Fibroblast of villous mesenchyme (primary cell): ENCODE measurements at regions not wholly inside any gene's neighbourhood (a gene's known extent, or its start where the extent isn't known, plus 50 kb on each side); places are given as distances from the start of the nearest gene placed in this dataset.
A peak's percentile ranks its signal among the peaks of the same experiment; 100 is the strongest.

Experiments used
- DNase-seq: peaks from one replicate; pipeline ENCODE4 v3.0.0-alpha.2; 2010; ENCODE audit warnings: low read depth
- H3K4me3 ChIP-seq: 2 replicates; pipeline ENCODE4 v1.5.1; 2011; ENCODE audit warnings: low read depth, mild to moderate bottlenecking, low read length
- TF ChIP-seq, protein P1 (sequence below): IDR thresholded peaks from 2 replicates; pipeline ENCODE4 v1.5.1; 2012; ENCODE audit warnings: low read depth, mild to moderate bottlenecking, low read length; ENCODE audit not compliant: insufficient read depth

DNA sequence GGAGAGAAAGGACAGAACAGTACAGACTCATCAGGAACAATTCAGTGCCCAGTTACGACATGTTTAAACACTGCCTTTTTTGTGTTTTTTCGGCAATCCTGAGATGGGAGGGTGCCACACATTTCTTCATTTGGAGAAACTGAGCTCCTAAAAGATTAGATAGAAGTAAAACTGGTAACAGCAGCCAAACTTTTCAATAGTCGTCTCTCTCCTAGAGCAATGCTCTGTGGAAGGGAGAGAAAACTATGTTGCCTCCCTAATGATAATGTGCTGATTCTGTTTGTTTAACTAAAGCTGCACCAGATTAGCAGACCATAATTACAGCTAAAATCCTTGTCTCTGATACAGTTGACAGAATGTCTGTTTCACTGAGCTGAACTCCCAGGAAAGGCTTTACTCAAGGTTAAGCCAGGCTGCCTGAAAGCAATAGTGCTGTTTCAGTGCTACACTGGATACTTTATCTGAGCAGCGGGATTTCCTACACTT lies 76.2 kb upstream of the CXADR start:
- DNase-seq, result peak; percentile 58
- H3K4me3 ChIP-seq, result no peak overlapping the region
- TF ChIP-seq, protein P1, sequence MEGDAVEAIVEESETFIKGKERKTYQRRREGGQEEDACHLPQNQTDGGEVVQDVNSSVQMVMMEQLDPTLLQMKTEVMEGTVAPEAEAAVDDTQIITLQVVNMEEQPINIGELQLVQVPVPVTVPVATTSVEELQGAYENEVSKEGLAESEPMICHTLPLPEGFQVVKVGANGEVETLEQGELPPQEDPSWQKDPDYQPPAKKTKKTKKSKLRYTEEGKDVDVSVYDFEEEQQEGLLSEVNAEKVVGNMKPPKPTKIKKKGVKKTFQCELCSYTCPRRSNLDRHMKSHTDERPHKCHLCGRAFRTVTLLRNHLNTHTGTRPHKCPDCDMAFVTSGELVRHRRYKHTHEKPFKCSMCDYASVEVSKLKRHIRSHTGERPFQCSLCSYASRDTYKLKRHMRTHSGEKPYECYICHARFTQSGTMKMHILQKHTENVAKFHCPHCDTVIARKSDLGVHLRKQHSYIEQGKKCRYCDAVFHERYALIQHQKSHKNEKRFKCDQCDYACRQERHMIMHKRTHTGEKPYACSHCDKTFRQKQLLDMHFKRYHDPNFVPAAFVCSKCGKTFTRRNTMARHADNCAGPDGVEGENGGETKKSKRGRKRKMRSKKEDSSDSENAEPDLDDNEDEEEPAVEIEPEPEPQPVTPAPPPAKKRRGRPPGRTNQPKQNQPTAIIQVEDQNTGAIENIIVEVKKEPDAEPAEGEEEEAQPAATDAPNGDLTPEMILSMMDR, result no peak

DNA sequence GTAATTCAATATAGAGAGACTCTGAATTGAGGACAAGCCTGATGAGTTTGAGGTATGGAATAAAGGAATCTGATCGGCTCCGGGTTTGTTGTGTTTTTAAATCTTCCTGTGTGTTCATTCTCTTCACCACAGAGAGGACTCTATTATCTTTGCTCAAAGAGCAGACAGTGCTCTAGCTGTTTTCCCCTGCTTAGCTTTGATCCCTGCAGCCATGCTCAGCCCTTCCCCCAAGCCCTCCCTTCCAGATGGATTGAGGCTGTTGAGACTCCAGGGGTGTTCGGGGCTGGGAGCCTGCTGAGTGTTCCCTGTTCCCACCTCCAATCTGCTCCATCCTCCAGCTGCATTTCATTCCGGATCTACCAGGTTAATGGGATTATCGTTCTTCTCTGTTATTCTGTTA lies 74.2 kb upstream of the CXADR start:
- no peak overlapping the region for H3K4me3 ChIP-seq
- no peak for DNase-seq
- TF ChIP-seq, protein P1, result no peak

DNA sequence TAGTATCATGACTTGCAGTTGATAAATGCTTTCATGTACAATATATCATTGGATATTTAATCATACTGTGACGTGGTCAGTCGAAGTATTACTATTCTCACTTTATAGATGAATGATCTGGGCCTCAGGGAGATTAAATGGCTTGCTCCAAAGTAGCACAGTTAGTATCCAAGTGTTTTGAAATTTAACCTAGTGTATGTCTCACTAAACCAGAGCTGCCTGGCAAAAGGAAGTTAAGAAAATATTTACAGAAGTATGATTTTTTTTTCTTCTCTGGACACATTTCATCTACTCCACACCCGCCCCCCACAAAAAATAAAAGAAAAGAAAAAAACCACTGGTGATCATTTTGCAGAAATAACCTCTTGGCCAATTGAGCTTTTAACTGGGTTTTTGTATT lies 71.9 kb upstream of the CXADR start:
- no peak for DNase-seq
- TF ChIP-seq, protein P1, result no peak
- H3K4me3 ChIP-seq, result no peak overlapping the region

DNA sequence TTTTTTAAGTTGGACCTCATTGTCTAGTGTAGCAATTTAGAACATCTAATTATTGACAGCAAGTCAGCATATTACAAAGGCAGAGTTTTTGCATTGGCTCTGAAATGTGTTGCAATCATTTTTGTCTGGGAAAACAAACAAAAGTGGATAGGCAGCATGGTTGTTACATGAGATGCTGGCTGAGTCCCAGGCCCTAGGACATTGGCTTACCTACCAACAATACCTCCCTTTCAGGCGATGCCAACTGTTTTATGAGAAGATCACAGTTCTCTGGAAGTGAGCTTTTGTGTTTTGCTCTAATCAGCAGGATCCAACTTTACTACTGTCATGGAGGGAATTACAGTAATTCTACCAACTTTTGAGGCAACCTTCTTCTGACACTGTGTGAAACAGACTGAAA lies 71.5 kb upstream of the CXADR start:
- TF ChIP-seq, protein P1, result no peak

DNA sequence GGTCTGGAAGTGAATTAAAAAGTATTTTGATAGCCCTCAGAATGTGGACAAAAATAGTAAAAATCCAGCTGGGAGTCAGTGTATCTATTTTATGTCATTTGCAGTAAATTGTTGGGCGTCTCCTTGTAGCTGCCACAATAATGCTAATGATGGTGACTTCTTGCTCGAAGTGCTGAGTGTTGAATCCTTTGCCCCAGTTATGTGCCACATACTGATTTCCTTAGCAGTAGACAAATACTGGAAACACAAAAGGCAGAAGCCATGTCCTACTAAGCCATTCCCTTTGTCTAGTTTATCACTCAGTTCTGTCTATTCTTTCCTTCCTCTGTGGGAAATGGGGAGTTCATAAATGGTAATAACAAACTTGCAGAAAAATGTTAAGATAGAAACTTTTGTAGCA lies 70.7 kb upstream of the CXADR start:
- TF ChIP-seq, protein P1, result no peak
- DNase-seq, result no peak
- no peak overlapping the region for H3K4me3 ChIP-seq

More for the DNA sequence above, 71.5 kb upstream of the CXADR start:
- H3K4me3 ChIP-seq, result no peak overlapping the region
- DNase-seq, result peak; percentile 29

DNA sequence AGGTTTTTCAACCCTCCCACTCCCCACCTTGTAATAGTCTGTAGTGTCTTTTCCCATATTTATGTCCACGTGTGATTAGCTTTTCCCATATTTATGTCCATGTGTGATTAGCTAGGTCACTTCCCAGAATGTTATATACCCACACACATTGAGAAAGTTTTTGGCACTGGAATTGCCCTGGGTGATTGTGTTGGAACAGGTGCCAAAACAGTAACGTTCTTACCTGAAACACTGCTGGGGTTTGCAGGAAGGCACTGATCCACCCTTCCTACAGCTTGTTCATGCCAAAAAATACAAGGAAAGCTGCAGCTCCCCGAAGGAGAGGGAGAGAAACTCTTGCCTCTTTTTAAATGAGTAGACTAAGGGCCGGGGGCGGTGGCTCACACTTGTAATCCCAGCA lies 68.0 kb upstream of the CXADR start:
- TF ChIP-seq, protein P1, result no peak
- no peak overlapping the region for H3K4me3 ChIP-seq
- no peak for DNase-seq

DNA sequence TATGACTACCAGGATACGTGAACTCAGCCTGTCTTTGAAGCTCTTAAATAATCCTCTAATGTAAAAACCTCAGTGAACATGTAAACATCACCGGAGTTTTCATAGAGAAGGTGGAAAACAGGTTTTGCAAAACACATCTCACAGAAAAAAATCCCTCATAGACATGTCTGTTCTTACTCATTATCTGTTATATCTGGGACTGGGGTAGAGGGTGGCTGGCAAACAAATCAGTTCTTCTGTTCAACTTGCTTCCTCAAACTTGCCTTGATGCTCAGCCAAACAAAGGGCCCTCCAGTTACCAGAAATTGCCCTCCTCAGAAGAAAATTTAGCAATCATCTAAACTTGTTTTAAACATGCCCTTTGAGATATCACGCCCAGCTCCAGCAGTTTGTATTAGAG lies 66.1 kb upstream of the CXADR start:
- DNase-seq, result no peak
- TF ChIP-seq, protein P1, result no peak
- H3K4me3 ChIP-seq, result no peak overlapping the region
